Thyroid gland (tissue), 4 donors: ENCODE measurements at regions not wholly inside any gene's neighbourhood (a gene's known extent, or its start where the extent isn't known, plus 50 kb on each side); places are given as distances from the start of the nearest gene placed in this dataset.

Experiments
- DNase-seq, 2 donors: peaks; one replicate each; pipeline ENCODE4 v3.0.0-alpha.2; 2019
- H3K27ac ChIP-seq, 3 donors: fragments of 200-600 bp; sonication (generic); 1 replicate in 2 of 3; 2 replicates in 1 of 3; pipeline ENCODE4 v1.5.1; 2016 to 2019; ENCODE audit warnings: mild to moderate bottlenecking in 1 of 3, moderate library complexity in 1 of 3
- H3K27me3 ChIP-seq: fragments of 200-600 bp; sonication (generic); one replicate; pipeline ENCODE4 v1.5.1; 2019
- H3K36me3 ChIP-seq, 2 donors: fragments of 200-600 bp; sonication (generic); one replicate each; pipeline ENCODE4 v1.5.1; 2016 to 2019
- H3K4me1 ChIP-seq, 2 donors: fragments of 200-600 bp; sonication (generic); one replicate each; pipeline ENCODE4 v1.5.1; 2017 to 2019
- H3K4me3 ChIP-seq, 3 donors: fragments of 200-600 bp; sonication (generic); replicated peaks in 1 of 3; 1 replicate in 2 of 3; 2 replicates in 1 of 3; pipeline ENCODE4 v1.5.1; 2016; ENCODE audit warnings: mild to moderate bottlenecking in 1 of 3
- H3K9me3 ChIP-seq: fragments of 200-600 bp; sonication (generic); one replicate; pipeline ENCODE4 v1.5.1; 2017
- POLR2A ChIP-seq, 2 donors: fragments of 450-650 bp; IDR thresholded peaks; one replicate each; pipeline ENCODE4 v1.6.1; 2017; ENCODE audit warnings: antibody characterized with exemption in 2 of 2, mild to moderate bottlenecking in 2 of 2, moderate library complexity in 1 of 2
- WGBS, 2 donors: methylation state at CpG; one replicate each; pipeline ENCODE4 v1.1.5; 2017; 5-methylcytosine and 5-hydroxymethylcytosine counted together
- intact Hi-C: fragments of 100-400 bp; cut with DNase I; formaldehyde crosslinking; loops from one replicate; pipeline ENCODE4 v1.15.1; 2023
- TF ChIP-seq, protein P1 (sequence below), 6 experiments: fragments of 200-600 bp in 3 of 6; fragments of 450-650 bp in 3 of 6; sonication (generic) in 3 of 6; IDR thresholded peaks; one replicate each; pipeline ENCODE4 v1.5.1; 2016 to 2019; ENCODE audit warnings: antibody characterized with exemption in 6 of 6, mild to moderate bottlenecking in 2 of 6, inconsistent platforms in 1 of 6, moderate library complexity in 1 of 6

DNA sequence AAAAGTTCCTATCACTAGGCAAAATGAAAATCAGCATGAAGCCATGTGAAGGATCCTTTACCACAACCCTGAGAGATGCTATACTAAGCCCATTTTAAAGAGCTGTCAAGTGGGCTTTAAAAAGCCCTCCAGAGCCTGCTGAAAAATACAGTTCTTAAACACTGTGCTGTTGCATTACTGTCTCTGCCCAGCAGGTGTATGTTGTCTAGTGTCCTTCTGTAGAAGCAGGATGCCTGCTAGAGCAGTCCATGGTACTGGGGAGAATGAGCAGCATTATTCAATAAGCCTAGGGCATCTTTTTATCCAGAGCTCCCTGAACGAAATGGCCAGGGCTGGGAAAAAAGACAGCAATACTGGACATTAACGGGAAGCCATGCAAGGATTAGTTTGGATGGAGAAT lies 126.2 kb upstream of the PLCXD3 start:
- no peak overlapping the region for H3K27ac ChIP-seq
- TF ChIP-seq, protein P1, sequence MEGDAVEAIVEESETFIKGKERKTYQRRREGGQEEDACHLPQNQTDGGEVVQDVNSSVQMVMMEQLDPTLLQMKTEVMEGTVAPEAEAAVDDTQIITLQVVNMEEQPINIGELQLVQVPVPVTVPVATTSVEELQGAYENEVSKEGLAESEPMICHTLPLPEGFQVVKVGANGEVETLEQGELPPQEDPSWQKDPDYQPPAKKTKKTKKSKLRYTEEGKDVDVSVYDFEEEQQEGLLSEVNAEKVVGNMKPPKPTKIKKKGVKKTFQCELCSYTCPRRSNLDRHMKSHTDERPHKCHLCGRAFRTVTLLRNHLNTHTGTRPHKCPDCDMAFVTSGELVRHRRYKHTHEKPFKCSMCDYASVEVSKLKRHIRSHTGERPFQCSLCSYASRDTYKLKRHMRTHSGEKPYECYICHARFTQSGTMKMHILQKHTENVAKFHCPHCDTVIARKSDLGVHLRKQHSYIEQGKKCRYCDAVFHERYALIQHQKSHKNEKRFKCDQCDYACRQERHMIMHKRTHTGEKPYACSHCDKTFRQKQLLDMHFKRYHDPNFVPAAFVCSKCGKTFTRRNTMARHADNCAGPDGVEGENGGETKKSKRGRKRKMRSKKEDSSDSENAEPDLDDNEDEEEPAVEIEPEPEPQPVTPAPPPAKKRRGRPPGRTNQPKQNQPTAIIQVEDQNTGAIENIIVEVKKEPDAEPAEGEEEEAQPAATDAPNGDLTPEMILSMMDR (IDR thresholded peaks at IDR 0.05), result peak in 1 of 6 experiments; percentile 8
- no peak for TF ChIP-seq POLR2A (IDR thresholded peaks at IDR 0.05)
- no peaks in the 10 kb centered on the region for H3K27me3 ChIP-seq
- 59 to 73% methylated on average over 2 of the region's 2 CpGs for WGBS, 2 donors
- no peaks in the 10 kb centered on the region for H3K9me3 ChIP-seq
- H3K4me1 ChIP-seq, result no peaks in the 10 kb centered on the region
- intact Hi-C loops, result no loop called here
- no peak for DNase-seq
- H3K4me3 ChIP-seq, result no peak overlapping the region
- H3K36me3 ChIP-seq, result no peaks in the 10 kb centered on the region

DNA sequence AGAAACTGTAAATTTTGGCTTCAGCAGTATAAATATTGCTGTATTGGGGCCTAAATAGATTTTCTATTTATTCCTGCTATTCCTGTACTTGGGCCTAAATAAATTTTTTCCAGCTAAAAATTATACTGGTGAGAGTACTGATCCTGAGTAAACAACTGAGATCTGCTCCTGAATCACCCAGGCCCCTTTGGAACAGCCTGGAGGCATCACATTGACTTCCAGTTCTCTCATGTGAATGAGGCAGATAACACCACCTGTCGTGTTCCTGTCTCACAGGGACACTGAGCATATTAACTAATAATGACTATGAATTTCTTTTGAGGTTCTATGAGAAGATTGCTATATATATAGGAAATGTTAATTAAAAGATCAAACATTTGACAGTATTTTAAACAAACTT lies 119.5 kb upstream of the PLCXD3 start:
- Histone ChIP-seq H3K27ac (no peak overlapping the region), H3K4me1 (no peaks in the 10 kb centered on the region), H3K9me3 (no peaks in the 10 kb centered on the region), H3K36me3 (no peaks in the 10 kb centered on the region), H3K4me3 (no peak overlapping the region), H3K27me3 (no peaks in the 10 kb centered on the region)
- WGBS, 2 donors, result 55 to 78% methylated on average over 1 of the region's 1 CpG
- intact Hi-C loops, result no loop called here
- no peak for DNase-seq
- no peak for TF ChIP-seq POLR2A (IDR thresholded peaks at IDR 0.05)
- TF ChIP-seq, protein P1 (IDR thresholded peaks at IDR 0.05), result no peak

GRCh38 chr5:41625571-41625970 lies 115.2 kb upstream of the PLCXD3 start:
- H3K9me3 ChIP-seq, result no peaks in the 10 kb centered on the region
- H3K27me3 ChIP-seq, result no peaks in the 10 kb centered on the region
- no peak for DNase-seq
- H3K4me3 ChIP-seq, result no peak overlapping the region
- H3K4me1 ChIP-seq, result no peaks in the 10 kb centered on the region
- TF ChIP-seq, protein P1 (IDR thresholded peaks at IDR 0.05), result no peak
- TF ChIP-seq POLR2A (IDR thresholded peaks at IDR 0.05), result no peak
- intact Hi-C loops, result no loop called here
- H3K36me3 ChIP-seq, result no peaks in the 10 kb centered on the region
- no peak overlapping the region for H3K27ac ChIP-seq

DNA sequence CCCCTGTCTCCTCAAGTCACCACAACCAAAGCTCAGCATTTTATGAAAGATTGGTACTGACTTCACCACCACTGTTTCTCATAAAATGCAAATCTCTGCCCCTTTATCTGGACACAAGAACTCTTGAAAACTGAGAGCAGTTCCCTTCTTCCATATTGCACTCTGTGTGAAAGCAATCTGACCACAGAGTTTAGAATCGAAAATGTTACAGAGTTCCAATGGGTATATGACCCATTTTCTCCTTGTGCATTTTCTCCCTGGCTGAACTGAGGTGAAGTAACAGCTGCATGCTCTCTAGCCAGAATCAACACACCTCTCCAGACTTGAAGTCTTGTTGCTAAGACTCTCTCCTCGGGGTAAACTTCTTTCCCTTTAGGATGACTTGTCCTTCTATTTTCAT lies 111.0 kb upstream of the PLCXD3 start:
- Histone ChIP-seq H3K9me3 (no peaks in the 10 kb centered on the region), H3K27me3 (no peaks in the 10 kb centered on the region), H3K4me1 (no peaks in the 10 kb centered on the region), H3K27ac (no peak overlapping the region), H3K36me3 (no peaks in the 10 kb centered on the region), H3K4me3 (no peak overlapping the region)
- 32 to 35% methylated on average over 2 of the region's 2 CpGs for WGBS, 2 donors
- TF ChIP-seq POLR2A (IDR thresholded peaks at IDR 0.05), result no peak
- TF ChIP-seq, protein P1 (IDR thresholded peaks at IDR 0.05), result no peak
- DNase-seq, result no peak
- intact Hi-C loops, result no loop called here

GRCh38 chr5:41617843-41618515 lies 107.6 kb upstream of the PLCXD3 start:
- TF ChIP-seq POLR2A (IDR thresholded peaks at IDR 0.05), result no peak
- TF ChIP-seq, protein P1 (IDR thresholded peaks at IDR 0.05), result no peak
- Histone ChIP-seq H3K27ac (no peak overlapping the region), H3K27me3 (no peaks in the 10 kb centered on the region), H3K4me3 (no peak overlapping the region), H3K36me3 (no peaks in the 10 kb centered on the region), H3K9me3 (no peaks in the 10 kb centered on the region), H3K4me1 (no peaks in the 10 kb centered on the region)
- DNase-seq, result no peak
- WGBS, 2 donors, result 67 to 80% methylated on average over 2 of the region's 2 CpGs
- intact Hi-C loops, result no loop called here
